H1 (cell line): ENCODE measurements at regions not wholly inside any gene's neighbourhood (a gene's known extent, or its start where the extent isn't known, plus 50 kb on each side); places are given as distances from the start of the nearest gene placed in this dataset.

Source experiments
- CTCF ChIA-PET: fragments of 300-600 bp; sonication (Branson Sonifier 250); formaldehyde crosslinking; loops from one replicate; lab custom pipeline; 2021; ENCODE audit not compliant: partially characterized antibody; lab: Charles Lee
- POLR2A ChIA-PET: fragments of 300-600 bp; sonication (Branson Sonifier 250); formaldehyde crosslinking; loops from one replicate; lab custom pipeline; 2021; ENCODE audit warnings: inconsistent platforms; ENCODE audit not compliant: partially characterized antibody; lab: Charles Lee
- DNase-seq, 2 experiments: peaks; one replicate each; pipeline versions ENCODE4 v3.0.0 to v3.0.0-alpha.2; 2010 to 2022; ENCODE audit warnings: low spot score in 2 of 2, low read depth in 1 of 2, mixed read lengths in 1 of 2
- FAIRE-seq: peaks from 2 replicates; lab custom pipeline; 2011; peaks lifted over from hg19 to GRCh38; lab: Jason Lieb, UNC
- H2AFZ ChIP-seq: 2 replicates; pipeline ENCODE4 v1.8.1; 2012; ENCODE audit warnings: low read length, inconsistent platforms
- H2AK5ac ChIP-seq: 2 replicates; pipeline ENCODE4 v1.6.1; 2013; ENCODE audit warnings: low read depth, low read length
- H2BK120ac ChIP-seq: replicated peaks from 2 replicates; pipeline ENCODE3; 2013; ENCODE audit warnings: low read depth, low read length, inconsistent platforms
- H2BK12ac ChIP-seq: 2 replicates; pipeline ENCODE4 v1.6.1; 2013; ENCODE audit warnings: low read depth, low read length
- H2BK15ac ChIP-seq: 2 replicates; pipeline ENCODE4 v1.6.1; 2013; ENCODE audit warnings: low read length
- H2BK20ac ChIP-seq: 2 replicates; pipeline ENCODE4 v1.6.1; 2013; ENCODE audit warnings: low read length
- H2BK5ac ChIP-seq: 2 replicates; pipeline ENCODE4 v1.6.1; 2013; ENCODE audit warnings: low read depth, low read length
- H3K14ac ChIP-seq: 2 replicates; pipeline ENCODE4 v1.6.1; 2013; ENCODE audit warnings: inconsistent platforms; ENCODE audit not compliant: insufficient read length
- H3K18ac ChIP-seq: 2 replicates; pipeline ENCODE4 v1.6.1; 2013; ENCODE audit warnings: low read length; ENCODE audit errors: extremely low read depth
- H3K23ac ChIP-seq: 2 replicates; pipeline ENCODE4 v1.6.1; 2013; ENCODE audit warnings: inconsistent platforms; ENCODE audit not compliant: insufficient read length
- H3K23me2 ChIP-seq: 2 replicates; pipeline ENCODE4 v1.6.1; 2013; ENCODE audit warnings: low read depth, low read length
- H3K27ac ChIP-seq: 2 replicates; pipeline ENCODE4 v1.6.1; 2011; ENCODE audit warnings: low read depth, low read length, inconsistent platforms
- H3K27me3 ChIP-seq, 4 experiments: replicated peaks in 1 of 4; 1 replicate in 1 of 4; 2 replicates in 3 of 4; pipeline versions ENCODE4 v1.6.1 to v1.8.1; 2011 to 2013; ENCODE audit warnings: low read length in 3 of 4, mild to moderate bottlenecking in 3 of 4, inconsistent platforms in 2 of 4, mixed read lengths in 2 of 4, moderate library complexity in 1 of 4; ENCODE audit not compliant: control insufficient read depth in 3 of 4, insufficient read depth in 3 of 4; ENCODE audit errors: extremely low read depth in 1 of 4
- H3K36me3 ChIP-seq, 4 experiments: 2 replicates each; pipeline versions ENCODE4 v1.6.1 to v1.8.1; 2011 to 2013; ENCODE audit warnings: mild to moderate bottlenecking in 4 of 4, low read length in 3 of 4, moderate library complexity in 2 of 4, control low read depth in 1 of 4, inconsistent platforms in 1 of 4; ENCODE audit not compliant: insufficient read depth in 4 of 4, control insufficient read depth in 2 of 4
- H3K4ac ChIP-seq: replicated peaks from 2 replicates; pipeline ENCODE3; 2013; ENCODE audit warnings: low read length, low read depth, mixed read lengths, inconsistent platforms; ENCODE audit not compliant: insufficient read length
- H3K4me1 ChIP-seq, 4 experiments: replicated peaks in 1 of 4; 1 replicate in 1 of 4; 2 replicates in 3 of 4; pipeline versions ENCODE4 v1.6.1 to v1.8.1; 2011 to 2013; ENCODE audit warnings: low read length in 3 of 4, inconsistent platforms in 2 of 4, mixed read lengths in 1 of 4; ENCODE audit not compliant: insufficient read depth in 4 of 4, control insufficient read depth in 3 of 4
- H3K4me2 ChIP-seq, 2 experiments: 2 replicates each; pipeline versions ENCODE4 v1.6.1 to v1.8.1; 2011 to 2013; ENCODE audit warnings: low read depth in 2 of 2, low read length in 2 of 2, control low read depth in 1 of 2, inconsistent platforms in 1 of 2, mild to moderate bottlenecking in 1 of 2; ENCODE audit not compliant: insufficient read depth in 1 of 2
- H3K4me3 ChIP-seq, 4 experiments: fragments of 200-600, 300-600 bp in 1 of 4; sonication (generic), shearing (Covaris generic), sonication (Bioruptor Twin) in 1 of 4; 2 replicates each; pipeline versions ENCODE4 v1.5.1 to v1.8.1; 2011 to 2016; ENCODE audit warnings: low read length in 4 of 4, low read depth in 3 of 4, control low read depth in 2 of 4, inconsistent platforms in 2 of 4, mild to moderate bottlenecking in 2 of 4, mixed read lengths in 1 of 4, moderate library complexity in 1 of 4; ENCODE audit not compliant: insufficient read depth in 2 of 4; ENCODE audit errors: extremely low read depth in 1 of 4
- H3K56ac ChIP-seq: replicated peaks from 2 replicates; pipeline ENCODE3; 2013; ENCODE audit warnings: low read depth, mild to moderate bottlenecking, mixed read lengths, low read length, inconsistent platforms; ENCODE audit not compliant: insufficient read length
- H3K79me1 ChIP-seq: 2 replicates; pipeline ENCODE4 v1.6.1; 2013; ENCODE audit warnings: low read depth, low read length, control low read depth
- H3K79me2 ChIP-seq, 2 experiments: 2 replicates each; pipeline versions ENCODE4 v1.6.1 to v1.8.1; 2012 to 2013; ENCODE audit warnings: low read length in 2 of 2, mild to moderate bottlenecking in 2 of 2, inconsistent platforms in 1 of 2; ENCODE audit not compliant: insufficient read depth in 2 of 2, control insufficient read depth in 1 of 2
- H3K9ac ChIP-seq, 4 experiments: replicated peaks in 1 of 4; 1 replicate in 1 of 4; 2 replicates in 3 of 4; pipeline versions ENCODE4 v1.6.1 to v1.8.1; 2011 to 2013; ENCODE audit warnings: low read depth in 3 of 4, low read length in 3 of 4, control low read depth in 2 of 4, mild to moderate bottlenecking in 2 of 4, moderate library complexity in 2 of 4, inconsistent platforms in 1 of 4; ENCODE audit errors: extremely low read depth in 1 of 4
- H3K9me3 ChIP-seq, 2 experiments: 2 replicates each; pipeline versions ENCODE4 v1.6.1 to v1.8.1; 2012 to 2013; ENCODE audit warnings: mild to moderate bottlenecking in 2 of 2, moderate library complexity in 2 of 2, control low read depth in 1 of 2, inconsistent platforms in 1 of 2, low read depth in 1 of 2, low read length in 1 of 2, mixed read lengths in 1 of 2; ENCODE audit not compliant: insufficient read depth in 2 of 2
- H4K20me1 ChIP-seq, 2 experiments: replicated peaks in 1 of 2; 2 replicates each; pipeline versions ENCODE3 to v1.8.1; 2011 to 2013; ENCODE audit warnings: inconsistent platforms in 2 of 2, low read length in 2 of 2, mild to moderate bottlenecking in 1 of 2; ENCODE audit not compliant: insufficient read depth in 2 of 2, control insufficient read depth in 1 of 2
- H4K5ac ChIP-seq: 2 replicates; pipeline ENCODE4 v1.6.1; 2013; ENCODE audit warnings: low read length, low read depth, mixed read lengths, inconsistent platforms; ENCODE audit not compliant: insufficient read length
- H4K8ac ChIP-seq: 2 replicates; pipeline ENCODE4 v1.8.0; 2013; ENCODE audit warnings: mild to moderate bottlenecking, moderate library complexity, low read length, inconsistent platforms; ENCODE audit not compliant: insufficient read depth; ENCODE audit errors: extremely low read depth
- H4K91ac ChIP-seq: replicated peaks from 2 replicates; pipeline ENCODE3; 2013; ENCODE audit warnings: low read length, mixed read lengths, inconsistent platforms; ENCODE audit not compliant: insufficient read length
- BRCA1 ChIP-seq: IDR thresholded peaks from 2 replicates; pipeline ENCODE4 v1.6.1; 2012; ENCODE audit warnings: low read depth, low read length, improper control_type of control experiment
- FOSL1 ChIP-seq: IDR thresholded peaks from 2 replicates; pipeline ENCODE4 v1.6.1; 2011; ENCODE audit warnings: mild to moderate bottlenecking, low read depth, low read length, moderate library complexity; ENCODE audit not compliant: insufficient read depth
- JUND ChIP-seq: IDR thresholded peaks from 2 replicates; pipeline ENCODE4 v1.6.1; 2011; ENCODE audit warnings: mild to moderate bottlenecking, improper control_type of control experiment, low read length
- KDM5A ChIP-seq: fragments of 200-600 bp; IDR thresholded peaks from 2 replicates; pipeline ENCODE4 v1.7.1; 2012; ENCODE audit warnings: mild to moderate bottlenecking, low read length, inconsistent platforms, mixed read lengths
- RAD21 ChIP-seq, 2 experiments: IDR thresholded peaks in 1 of 2; conservative IDR thresholded peaks in 1 of 2; 2 replicates each; pipeline ENCODE4 v1.6.1; 2011; ENCODE audit warnings: low read depth in 2 of 2, low read length in 2 of 2, improper control_type of control experiment in 1 of 2, inconsistent platforms in 1 of 2, mild to moderate bottlenecking in 1 of 2, moderate library complexity in 1 of 2
- RNF2 ChIP-seq: fragments of 200-900, 300-1000 bp; sonication (generic); IDR thresholded peaks from 2 replicates; pipeline ENCODE4 v1.7.1; 2016; ENCODE audit warnings: borderline replicate concordance, low read depth, mild to moderate bottlenecking, antibody characterized with exemption, low read length; ENCODE audit not compliant: poor library complexity, severe bottlenecking; ENCODE audit errors: missing control alignments
- SIN3A ChIP-seq, 2 experiments: IDR thresholded peaks in 1 of 2; conservative IDR thresholded peaks in 1 of 2; 2 replicates each; pipeline ENCODE4 v1.6.1; 2011 to 2012; ENCODE audit warnings: low read length in 2 of 2, improper control_type of control experiment in 1 of 2, low read depth in 1 of 2, mild to moderate bottlenecking in 1 of 2
- SP4 ChIP-seq: IDR thresholded peaks from 2 replicates; pipeline ENCODE4 v1.6.1; 2012; ENCODE audit warnings: low read length, inconsistent platforms
- YY1 ChIP-seq: IDR thresholded peaks from 2 replicates; pipeline ENCODE4 v1.6.1; 2011; ENCODE audit warnings: low read depth, mild to moderate bottlenecking, low read length
- WGBS, 2 experiments: shearing (Covaris generic) in 1 of 2; methylation state at CpG; one replicate each; pipeline versions ENCODE4 v1.1.6 to v1.1.7; 2013 to 2015; ENCODE audit warnings: low lambda C conversion rate in 2 of 2, mixed read lengths in 2 of 2, inconsistent platforms in 1 of 2, low coverage in 1 of 2, missing lambda C conversion rate in 1 of 2; ENCODE audit not compliant: insufficient replicate concordance in 2 of 2, insufficient coverage in 1 of 2, insufficient read length in 1 of 2; ENCODE audit errors: extremely low coverage in 1 of 2, missing lambda C conversion rate in 1 of 2; 5-methylcytosine and 5-hydroxymethylcytosine counted together

- H3K9me3 ChIP-seq: no peaks in the 10 kb centered on the region
- no peak overlapping the region for H4K8ac ChIP-seq
- no peaks in the 10 kb centered on the region for H3K36me3 ChIP-seq
- H2BK5ac ChIP-seq: no peak overlapping the region
- POLR2A ChIA-PET: no interaction called here
- no peaks in the 10 kb centered on the region for H3K23me2 ChIP-seq
- H3K14ac ChIP-seq: no peak overlapping the region
- H3K79me2 ChIP-seq: no peaks in the 10 kb centered on the region
- H3K4me2 ChIP-seq: no peak overlapping the region
- no peak overlapping the region for H2BK120ac ChIP-seq
- TF ChIP-seq FOSL1: no peak
- no peak for TF ChIP-seq BRCA1
- TF ChIP-seq SIN3A (conservative IDR thresholded peaks at IDR 0.05 in 1 of 2, IDR thresholded peaks at IDR 0.05 in 1 of 2; ENCODE audit: low read depth in 1 of 2, low read length in 2 of 2): no peak
- no peak for TF ChIP-seq YY1
- TF ChIP-seq SP4: no peak
- no peak for TF ChIP-seq RAD21 (IDR thresholded peaks at IDR 0.05 in 1 of 2, conservative IDR thresholded peaks at IDR 0.05 in 1 of 2; ENCODE audit: low read depth in 2 of 2, low read length in 2 of 2)
- TF ChIP-seq JUND: no peak
- no peak for TF ChIP-seq KDM5A
- no peak for TF ChIP-seq RNF2
- TF ChIP-seq, all 59 proteins: peak for 0
- H2BK15ac ChIP-seq: no peak overlapping the region
- no peak overlapping the region for H2AFZ ChIP-seq
- H3K18ac ChIP-seq: no peak overlapping the region
- no peak overlapping the region for H3K23ac ChIP-seq
- H2BK20ac ChIP-seq: no peak overlapping the region
- H2AK5ac ChIP-seq: no peak overlapping the region
- H3K9ac ChIP-seq: no peak overlapping the region
- H3K27ac ChIP-seq: no peak overlapping the region
- no peak for DNase-seq
- no peak overlapping the region for H3K56ac ChIP-seq
- no peaks in the 10 kb centered on the region for H3K4me1 ChIP-seq
- H3K27me3 ChIP-seq: no peaks in the 10 kb centered on the region
- H3K4me3 ChIP-seq: no peak overlapping the region
- no peak for FAIRE-seq
- no peak overlapping the region for H4K91ac ChIP-seq
- H3K79me1 ChIP-seq: no peaks in the 10 kb centered on the region
- H2BK12ac ChIP-seq: no peak overlapping the region
- H4K20me1 ChIP-seq: no peaks in the 10 kb centered on the region
- CTCF ChIA-PET: no interaction called here
- 91% methylated on average over 5 of the region's 5 CpGs; no CpG with 5 or more reads in 1 of the 2 experiments for WGBS, 2 experiments
- no peak overlapping the region for H3K4ac ChIP-seq
- H4K5ac ChIP-seq: no peak overlapping the region
Observed at GRCh38 chr14:100994082-100994481, 90.6 kb upstream of the RTL1 start.
